Caco-2 (cell line): ENCODE measurements at regions not wholly inside any gene's neighbourhood (a gene's known extent, or its start where the extent isn't known, plus 50 kb on each side); places are given as distances from the start of the nearest gene placed in this dataset.

Source experiments
- BruUV-seq: library from RNA; stranded (reverse); fragments of 400-500 nt; replicated peaks from 2 replicates; lab custom pipeline; 2021; lab: Mats Ljungman, UMichigan
- CTCF ChIA-PET: fragments of 300-600 bp; sonication (Branson Sonifier 250); formaldehyde crosslinking; loops from one replicate; lab custom pipeline; 2022; ENCODE audit warnings: antibody characterized with exemption; lab: Charles Lee
- POLR2A ChIA-PET: fragments of 300-600 bp; sonication (Branson Sonifier 250); formaldehyde crosslinking; loops from one replicate; lab custom pipeline; 2022; ENCODE audit warnings: antibody characterized with exemption; lab: Charles Lee
- DNase-seq, 2 experiments: peaks; one replicate each; pipeline versions ENCODE4 v3.0.0 to v3.0.0-alpha.2; 2020 to 2022
- H3K27me3 ChIP-seq: replicated peaks from 2 replicates; pipeline ENCODE4 v1.6.0; 2011; ENCODE audit warnings: low read length; ENCODE audit not compliant: control insufficient read depth, insufficient read depth
- H3K36me3 ChIP-seq: 2 replicates; pipeline ENCODE4 v1.5.1; 2011; ENCODE audit warnings: low read length; ENCODE audit not compliant: control insufficient read depth, insufficient read depth
- H3K4me1 ChIP-seq: fragments of 250-450 bp; sonication (Bioruptor Pico); 2 replicates; pipeline ENCODE4 v1.5.1; 2020; ENCODE audit warnings: mild to moderate bottlenecking
- H3K4me3 ChIP-seq: 2 replicates; pipeline ENCODE4 v1.5.1; 2011; ENCODE audit warnings: low read depth, mild to moderate bottlenecking, control low read depth, low read length
- H3K9me3 ChIP-seq: fragments of 250-450 bp; sonication (Bioruptor Pico); 2 replicates; pipeline ENCODE4 v1.5.1; 2020; ENCODE audit warnings: mild to moderate bottlenecking, moderate library complexity
- H3K27ac Mint-ChIP-seq: one replicate; pipeline ENCODE4 v1.8.0; 2022; ENCODE audit warnings: mixed read lengths; ENCODE audit not compliant: unreplicated experiment
- H3K27me3 Mint-ChIP-seq: one replicate; pipeline ENCODE4 v1.8.0; 2022; ENCODE audit warnings: mixed read lengths; ENCODE audit not compliant: insufficient read depth, unreplicated experiment
- H3K36me3 Mint-ChIP-seq: one replicate; pipeline ENCODE4 v1.8.0; 2022; ENCODE audit warnings: mild to moderate bottlenecking, mixed read lengths; ENCODE audit not compliant: insufficient read depth, unreplicated experiment
- H3K4me1 Mint-ChIP-seq: one replicate; pipeline ENCODE4 v1.8.0; 2022; ENCODE audit warnings: low read depth, mixed read lengths; ENCODE audit not compliant: unreplicated experiment
- H3K4me3 Mint-ChIP-seq: one replicate; pipeline ENCODE4 v1.8.0; 2022; ENCODE audit warnings: mild to moderate bottlenecking, moderate library complexity, mixed read lengths; ENCODE audit not compliant: unreplicated experiment
- H3K9me3 Mint-ChIP-seq: one replicate; pipeline ENCODE4 v1.8.0; 2022; ENCODE audit warnings: mixed read lengths; ENCODE audit not compliant: unreplicated experiment
- CTCF ChIP-seq, 2 experiments: fragments of 200-600 bp in 1 of 2; IDR thresholded peaks; 1 replicate in 1 of 2; 2 replicates in 1 of 2; pipeline versions ENCODE4 v1.5.1 to v1.8.0; 2011 to 2022; ENCODE audit warnings: antibody characterized with exemption in 1 of 2, control low read depth in 1 of 2, inconsistent platforms in 1 of 2, low read depth in 1 of 2, low read length in 1 of 2, mild to moderate bottlenecking in 1 of 2, moderate library complexity in 1 of 2; ENCODE audit not compliant: insufficient read depth in 1 of 2, severe bottlenecking in 1 of 2, unreplicated experiment in 1 of 2
- intact Hi-C: fragments of 100-400 bp; cut with micrococcal nuclease; formaldehyde crosslinking; loops from one replicate; pipeline ENCODE4 v1.10.0; 2022; ENCODE audit not compliant: unreplicated experiment

- DNase-seq: no peak
- POLR2A ChIA-PET: no interaction called here
- H3K9me3 ChIP-seq: no peaks in the 10 kb centered on the region; the same call in 1 of the 2 replicates
- no peaks in the 10 kb centered on the region for H3K9me3 Mint-ChIP-seq
- BruUV-seq: no TSS peak
- H3K36me3 Mint-ChIP-seq: no peaks in the 10 kb centered on the region
- no peaks in the 10 kb centered on the region for H3K27me3 ChIP-seq
- CTCF ChIA-PET: no interaction called here
- no peak for TF ChIP-seq CTCF (IDR thresholded peaks at IDR 0.05; ENCODE audit: insufficient read depth in 1 of 2, low read depth in 1 of 2, low read length in 1 of 2, severe bottlenecking in 1 of 2, unreplicated experiment in 1 of 2)
- H3K4me3 Mint-ChIP-seq: no peak overlapping the region
- H3K4me1 ChIP-seq: no peaks in the 10 kb centered on the region
- no peaks in the 10 kb centered on the region for H3K36me3 ChIP-seq
- H3K4me3 ChIP-seq: no peak overlapping the region
- intact Hi-C loops: no loop called here
- no peak overlapping the region for H3K27ac Mint-ChIP-seq
- H3K27me3 Mint-ChIP-seq: no peaks in the 10 kb centered on the region
- no peaks in the 10 kb centered on the region for H3K4me1 Mint-ChIP-seq
These were observed 1433.8 kb upstream of the GBE1 start for GRCh38 chr3:83195243-83195642.

- Histone ChIP-seq H3K36me3 (no peaks in the 10 kb centered on the region), H3K27me3 (no peaks in the 10 kb centered on the region), H3K4me3 (no peak overlapping the region), H3K9me3 (no peaks in the 10 kb centered on the region; the same call in 1 of the 2 replicates), H3K4me1 (no peaks in the 10 kb centered on the region)
- no peak for DNase-seq
- Mint-ChIP-seq H3K27ac (no peak overlapping the region), H3K4me1 (no peaks in the 10 kb centered on the region), H3K9me3 (no peaks in the 10 kb centered on the region), H3K4me3 (no peak overlapping the region), H3K27me3 (no peaks in the 10 kb centered on the region), H3K36me3 (no peaks in the 10 kb centered on the region)
- CTCF ChIA-PET: no interaction called here
- POLR2A ChIA-PET: no interaction called here
- no TSS peak for BruUV-seq
- intact Hi-C loops: no loop called here
- no peak for TF ChIP-seq CTCF (IDR thresholded peaks at IDR 0.05; ENCODE audit: insufficient read depth in 1 of 2, low read depth in 1 of 2, low read length in 1 of 2, severe bottlenecking in 1 of 2, unreplicated experiment in 1 of 2)
These were observed 1432.1 kb upstream of the GBE1 start for GRCh38 chr3:83193526-83193925.

GRCh38 chr3:83189634-83190033 lies 1428.2 kb upstream of the GBE1 start:
- no peaks in the 10 kb centered on the region for H3K9me3 ChIP-seq
- Mint-ChIP-seq H3K4me3 (no peak overlapping the region), H3K36me3 (no peaks in the 10 kb centered on the region), H3K27ac (no peak overlapping the region), H3K9me3 (no peaks in the 10 kb centered on the region), H3K27me3 (no peaks in the 10 kb centered on the region), H3K4me1 (no peaks in the 10 kb centered on the region)
- H3K4me1 ChIP-seq: no peaks in the 10 kb centered on the region
- H3K27me3 ChIP-seq: no peaks in the 10 kb centered on the region
- DNase-seq: no peak
- H3K4me3 ChIP-seq: no peak overlapping the region
- intact Hi-C loops: no loop called here
- BruUV-seq: no TSS peak
- no peak for TF ChIP-seq CTCF (IDR thresholded peaks at IDR 0.05; ENCODE audit: insufficient read depth in 1 of 2, low read depth in 1 of 2, low read length in 1 of 2, severe bottlenecking in 1 of 2, unreplicated experiment in 1 of 2)
- POLR2A ChIA-PET: no interaction called here
- no peaks in the 10 kb centered on the region for H3K36me3 ChIP-seq
- CTCF ChIA-PET: no interaction called here
